HCT116 (cell line): ENCODE measurements at regions not wholly inside any gene's neighbourhood (a gene's known extent, or its start where the extent isn't known, plus 50 kb on each side); places are given as distances from the start of the nearest gene placed in this dataset.

Experiments used
- ATAC-seq: fragments of 200-7000 bp; cut with Tn5 transposase; 2 replicates; pipeline ENCODE4 v1.9.1; 2020; ENCODE audit warnings: mild to moderate bottlenecking, moderate library complexity
- BruUV-seq: library from RNA; stranded (reverse); fragments of 400-500 nt; replicated peaks from 2 replicates; lab custom pipeline; 2021; lab: Mats Ljungman, UMichigan
- CTCF ChIA-PET: fragments of 300-600 bp; sonication (Branson Sonifier 250); formaldehyde crosslinking; loops from one replicate; lab custom pipeline; 2021; ENCODE audit warnings: antibody characterized with exemption; lab: Charles Lee
- POLR2A ChIA-PET: fragments of 300-600, 350-600 bp; sonication (Branson Sonifier 250); formaldehyde crosslinking; loops from one replicate; lab custom pipeline; 2021; ENCODE audit warnings: antibody characterized with exemption; lab: Charles Lee
- RAD21 ChIA-PET, 2 experiments: fragments of 300-600 bp; sonication (Branson Sonifier 250); formaldehyde crosslinking; loops; one replicate each; lab custom pipeline; 2023; ENCODE audit warnings: low total read pairs in 2 of 2; ENCODE audit not compliant: uncharacterized antibody in 2 of 2, unreplicated experiment in 2 of 2, low non-redundant PET in 1 of 2; lab: Charles Lee
- DNase-seq: peaks from one replicate; pipeline ENCODE4 v3.0.0-alpha.2; 2010; ENCODE audit warnings: low read depth, low spot score
- H2AFZ ChIP-seq: fragments of 200-600 bp; shearing (Covaris generic), sonication (generic); 2 replicates; pipeline ENCODE4 v1.6.1; 2017; ENCODE audit warnings: low read depth, mixed run types, mixed read lengths, antibody characterized with exemption, low read length; ENCODE audit not compliant: poor library complexity, severe bottlenecking
- H3K27ac ChIP-seq: 2 replicates; pipeline ENCODE4 v1.5.1; 2012; ENCODE audit warnings: low read depth, low read length
- H3K27me3 ChIP-seq: fragments of 200-600 bp; sonication (generic); 2 replicates; pipeline ENCODE4 v1.6.1; 2016; ENCODE audit warnings: mixed run types, low read length, mixed read lengths; ENCODE audit not compliant: insufficient read depth
- H3K36me3 ChIP-seq, 2 experiments: fragments of 200-500 bp in 1 of 2; fragments of 200-600 bp in 1 of 2; sonication (Bioruptor generic) in 1 of 2; sonication (generic) in 1 of 2; 2 replicates each; pipeline versions ENCODE4 v1.5.1 to v1.6.1; 2014 to 2016; ENCODE audit warnings: low read length in 2 of 2, inconsistent platforms in 1 of 2, mixed read lengths in 1 of 2, mixed run types in 1 of 2; ENCODE audit not compliant: insufficient read depth in 2 of 2, control insufficient read depth in 1 of 2
- H3K4me1 ChIP-seq, 2 experiments: fragments of 200-600 bp in 1 of 2; sonication (generic) in 1 of 2; 2 replicates each; pipeline versions ENCODE4 v1.5.1 to v1.6.1; 2012 to 2017; ENCODE audit warnings: low read length in 2 of 2, inconsistent platforms in 1 of 2, mild to moderate bottlenecking in 1 of 2, mixed read lengths in 1 of 2, mixed run types in 1 of 2, moderate library complexity in 1 of 2; ENCODE audit not compliant: insufficient read depth in 2 of 2, control insufficient read depth in 1 of 2
- H3K4me2 ChIP-seq: fragments of 200-600 bp; sonication (generic); 2 replicates; pipeline ENCODE4 v1.6.1; 2017; ENCODE audit warnings: mixed run types, low read length, mixed read lengths
- H3K4me3 ChIP-seq, 2 experiments: fragments of 200-600 bp in 1 of 2; sonication (generic) in 1 of 2; replicated peaks in 1 of 2; 2 replicates each; pipeline ENCODE4 v1.5.1; 2011 to 2016; ENCODE audit warnings: low read length in 2 of 2, control low read depth in 1 of 2, low read depth in 1 of 2, mild to moderate bottlenecking in 1 of 2, mixed read lengths in 1 of 2, mixed run types in 1 of 2
- H3K79me2 ChIP-seq: fragments of 200-600 bp; sonication (generic); 2 replicates; pipeline ENCODE4 v1.6.1; 2017; ENCODE audit warnings: mild to moderate bottlenecking, mixed run types, low read length, moderate library complexity, mixed read lengths; ENCODE audit not compliant: insufficient read depth
- H3K9ac ChIP-seq: fragments of 200-600 bp; sonication (generic); 2 replicates; pipeline ENCODE4 v1.6.1; 2016; ENCODE audit warnings: low read length, mixed read lengths
- H3K9me2 ChIP-seq: fragments of 200-600 bp; sonication (generic), shearing (Covaris generic); 2 replicates; pipeline ENCODE4 v1.6.1; 2017; ENCODE audit warnings: mixed run types, mild to moderate bottlenecking, moderate library complexity; ENCODE audit not compliant: insufficient read depth
- H3K9me3 ChIP-seq, 2 experiments: fragments of 200-500 bp in 1 of 2; fragments of 200-600 bp in 1 of 2; sonication (Bioruptor generic) in 1 of 2; sonication (generic) in 1 of 2; 2 replicates each; pipeline ENCODE4 v1.6.1; 2014 to 2017; ENCODE audit warnings: low read length in 2 of 2, mixed read lengths in 2 of 2, inconsistent platforms in 1 of 2, low read depth in 1 of 2, mild to moderate bottlenecking in 1 of 2, mixed run types in 1 of 2, moderate library complexity in 1 of 2; ENCODE audit not compliant: control insufficient read depth in 1 of 2, insufficient read depth in 1 of 2
- H4K20me1 ChIP-seq: fragments of 200-600 bp; sonication (generic), shearing (Covaris generic); 2 replicates; pipeline ENCODE4 v1.6.1; 2017; ENCODE audit warnings: mixed run types, mild to moderate bottlenecking, moderate library complexity; ENCODE audit not compliant: insufficient read depth
- ATF3 ChIP-seq: IDR thresholded peaks from 2 replicates; pipeline ENCODE4 v1.6.1; 2012
- CEBPB ChIP-seq: IDR thresholded peaks from 2 replicates; pipeline ENCODE4 v1.6.1; 2012; ENCODE audit warnings: low read depth
- CTCF ChIP-seq, 3 experiments: fragments of 200-600 bp in 1 of 3; sonication (generic) in 1 of 3; IDR thresholded peaks in 2 of 3; conservative IDR thresholded peaks in 1 of 3; 2 replicates each; pipeline ENCODE4 v1.5.1; 2012 to 2017; ENCODE audit warnings: low read depth in 2 of 3, low read length in 2 of 3, antibody characterized with exemption in 1 of 3, borderline replicate concordance in 1 of 3, control low read depth in 1 of 3, mild to moderate bottlenecking in 1 of 3, mixed read lengths in 1 of 3, mixed run types in 1 of 3, moderate library complexity in 1 of 3; ENCODE audit not compliant: insufficient read depth in 1 of 3
- ELF1 ChIP-seq: IDR thresholded peaks from 2 replicates; pipeline ENCODE4 v1.6.1; 2012; ENCODE audit warnings: low read depth, borderline replicate concordance
- EZH2 ChIP-seq: fragments of 200-600 bp; sonication (generic); IDR thresholded peaks from 2 replicates; pipeline ENCODE4 v1.6.1; 2017; ENCODE audit warnings: antibody characterized with exemption, mixed run types
- FOSL1 ChIP-seq: IDR thresholded peaks from 2 replicates; pipeline ENCODE4 v1.6.1; 2012; ENCODE audit warnings: low read depth
- POLR2AphosphoS5 ChIP-seq: IDR thresholded peaks from 2 replicates; pipeline ENCODE4 v1.6.1; 2011; ENCODE audit warnings: mild to moderate bottlenecking, low read depth, low read length, moderate library complexity
- SIN3A ChIP-seq: IDR thresholded peaks from 2 replicates; pipeline ENCODE4 v1.6.1; 2012; ENCODE audit warnings: low read depth
- SP1 ChIP-seq: IDR thresholded peaks from 2 replicates; pipeline ENCODE4 v1.6.1; 2012; ENCODE audit warnings: low read depth
- TCF7L2 ChIP-seq: IDR thresholded peaks from 2 replicates; pipeline ENCODE4 v1.7.0; 2011; ENCODE audit warnings: borderline replicate concordance, inconsistent platforms; ENCODE audit not compliant: insufficient read depth, insufficient read length; ENCODE audit errors: extremely low read depth
- YY1 ChIP-seq: IDR thresholded peaks from 2 replicates; pipeline ENCODE4 v1.6.1; 2011; ENCODE audit warnings: low read length, low read depth, moderate library complexity, mild to moderate bottlenecking; ENCODE audit not compliant: insufficient replicate concordance; ENCODE audit errors: extremely low read depth
- intact Hi-C: fragments of 100-400 bp; cut with micrococcal nuclease; formaldehyde crosslinking; loops from 2 replicates; pipeline ENCODE4 v1.10.0; 2022
- TF ChIP-seq, protein P1 (sequence below): IDR thresholded peaks from 2 replicates; pipeline ENCODE4 v1.6.1; 2012; ENCODE audit warnings: low read depth
- TF ChIP-seq, protein P2 (sequence below): IDR thresholded peaks from 2 replicates; pipeline ENCODE4 v1.6.1; 2012

GRCh38 chrX:14476205-14476604, 53.1 kb upstream of the GLRA2 start:
- ChIA-PET POLR2A (no interaction called here), CTCF (no interaction called here), RAD21 (no interaction called here)
- no peaks in the 10 kb centered on the region for H4K20me1 ChIP-seq
- H2AFZ ChIP-seq, result no peak overlapping the region
- intact Hi-C loops, result no loop called here
- no peaks in the 10 kb centered on the region for H3K9me3 ChIP-seq
- no peak overlapping the region for H3K4me2 ChIP-seq
- no peaks in the 10 kb centered on the region for H3K4me1 ChIP-seq
- no peaks in the 10 kb centered on the region for H3K36me3 ChIP-seq
- H3K27ac ChIP-seq, result no peak overlapping the region
- H3K79me2 ChIP-seq, result no peaks in the 10 kb centered on the region
- no TSS peak for BruUV-seq
- H3K4me3 ChIP-seq, result no peak overlapping the region
- no peak for TF ChIP-seq POLR2AphosphoS5
- TF ChIP-seq SP1, result no peak
- TF ChIP-seq EZH2, result no peak
- no peak for TF ChIP-seq YY1
- TF ChIP-seq ATF3, result no peak
- no peak for TF ChIP-seq FOSL1
- TF ChIP-seq TCF7L2, result no peak
- TF ChIP-seq SIN3A, result no peak
- TF ChIP-seq, protein P1, sequence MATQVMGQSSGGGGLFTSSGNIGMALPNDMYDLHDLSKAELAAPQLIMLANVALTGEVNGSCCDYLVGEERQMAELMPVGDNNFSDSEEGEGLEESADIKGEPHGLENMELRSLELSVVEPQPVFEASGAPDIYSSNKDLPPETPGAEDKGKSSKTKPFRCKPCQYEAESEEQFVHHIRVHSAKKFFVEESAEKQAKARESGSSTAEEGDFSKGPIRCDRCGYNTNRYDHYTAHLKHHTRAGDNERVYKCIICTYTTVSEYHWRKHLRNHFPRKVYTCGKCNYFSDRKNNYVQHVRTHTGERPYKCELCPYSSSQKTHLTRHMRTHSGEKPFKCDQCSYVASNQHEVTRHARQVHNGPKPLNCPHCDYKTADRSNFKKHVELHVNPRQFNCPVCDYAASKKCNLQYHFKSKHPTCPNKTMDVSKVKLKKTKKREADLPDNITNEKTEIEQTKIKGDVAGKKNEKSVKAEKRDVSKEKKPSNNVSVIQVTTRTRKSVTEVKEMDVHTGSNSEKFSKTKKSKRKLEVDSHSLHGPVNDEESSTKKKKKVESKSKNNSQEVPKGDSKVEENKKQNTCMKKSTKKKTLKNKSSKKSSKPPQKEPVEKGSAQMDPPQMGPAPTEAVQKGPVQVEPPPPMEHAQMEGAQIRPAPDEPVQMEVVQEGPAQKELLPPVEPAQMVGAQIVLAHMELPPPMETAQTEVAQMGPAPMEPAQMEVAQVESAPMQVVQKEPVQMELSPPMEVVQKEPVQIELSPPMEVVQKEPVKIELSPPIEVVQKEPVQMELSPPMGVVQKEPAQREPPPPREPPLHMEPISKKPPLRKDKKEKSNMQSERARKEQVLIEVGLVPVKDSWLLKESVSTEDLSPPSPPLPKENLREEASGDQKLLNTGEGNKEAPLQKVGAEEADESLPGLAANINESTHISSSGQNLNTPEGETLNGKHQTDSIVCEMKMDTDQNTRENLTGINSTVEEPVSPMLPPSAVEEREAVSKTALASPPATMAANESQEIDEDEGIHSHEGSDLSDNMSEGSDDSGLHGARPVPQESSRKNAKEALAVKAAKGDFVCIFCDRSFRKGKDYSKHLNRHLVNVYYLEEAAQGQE, result no peak
- TF ChIP-seq, protein P2, sequence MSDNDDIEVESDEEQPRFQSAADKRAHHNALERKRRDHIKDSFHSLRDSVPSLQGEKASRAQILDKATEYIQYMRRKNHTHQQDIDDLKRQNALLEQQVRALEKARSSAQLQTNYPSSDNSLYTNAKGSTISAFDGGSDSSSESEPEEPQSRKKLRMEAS, result no peak
- TF ChIP-seq CEBPB, result no peak
- TF ChIP-seq ELF1, result no peak
- TF ChIP-seq CTCF (IDR thresholded peaks at IDR 0.05 in 2 of 3, conservative IDR thresholded peaks at IDR 0.05 in 1 of 3; ENCODE audit: borderline replicate concordance in 1 of 3, insufficient read depth in 1 of 3, low read depth in 2 of 3, low read length in 2 of 3), result no peak
- ATAC-seq, result no peak
- no peaks in the 10 kb centered on the region for H3K27me3 ChIP-seq
- no peak overlapping the region for H3K9ac ChIP-seq
- DNase-seq, result no peak
- no peaks in the 10 kb centered on the region for H3K9me2 ChIP-seq
